HCT116 (cell line): ENCODE measurements at regions not wholly inside any gene's neighbourhood (a gene's known extent, or its start where the extent isn't known, plus 50 kb on each side); places are given as distances from the start of the nearest gene placed in this dataset.

Source experiments
- ATAC-seq: fragments of 200-7000 bp; cut with Tn5 transposase; 2 replicates; pipeline ENCODE4 v1.9.1; 2020; ENCODE audit warnings: mild to moderate bottlenecking, moderate library complexity
- BruUV-seq: library from RNA; stranded (reverse); fragments of 400-500 nt; replicated peaks from 2 replicates; lab custom pipeline; 2021; lab: Mats Ljungman, UMichigan
- CTCF ChIA-PET: fragments of 300-600 bp; sonication (Branson Sonifier 250); formaldehyde crosslinking; loops from one replicate; lab custom pipeline; 2021; ENCODE audit warnings: antibody characterized with exemption; lab: Charles Lee
- POLR2A ChIA-PET: fragments of 300-600, 350-600 bp; sonication (Branson Sonifier 250); formaldehyde crosslinking; loops from one replicate; lab custom pipeline; 2021; ENCODE audit warnings: antibody characterized with exemption; lab: Charles Lee
- RAD21 ChIA-PET, 2 experiments: fragments of 300-600 bp; sonication (Branson Sonifier 250); formaldehyde crosslinking; loops; one replicate each; lab custom pipeline; 2023; ENCODE audit warnings: low total read pairs in 2 of 2; ENCODE audit not compliant: uncharacterized antibody in 2 of 2, unreplicated experiment in 2 of 2, low non-redundant PET in 1 of 2; lab: Charles Lee
- DNase-seq: peaks from one replicate; pipeline ENCODE4 v3.0.0-alpha.2; 2010; ENCODE audit warnings: low read depth, low spot score
- H2AFZ ChIP-seq: fragments of 200-600 bp; shearing (Covaris generic), sonication (generic); 2 replicates; pipeline ENCODE4 v1.6.1; 2017; ENCODE audit warnings: low read depth, mixed run types, mixed read lengths, antibody characterized with exemption, low read length; ENCODE audit not compliant: poor library complexity, severe bottlenecking
- H3K27ac ChIP-seq: 2 replicates; pipeline ENCODE4 v1.5.1; 2012; ENCODE audit warnings: low read depth, low read length
- H3K27me3 ChIP-seq: fragments of 200-600 bp; sonication (generic); 2 replicates; pipeline ENCODE4 v1.6.1; 2016; ENCODE audit warnings: mixed run types, low read length, mixed read lengths; ENCODE audit not compliant: insufficient read depth
- H3K36me3 ChIP-seq, 2 experiments: fragments of 200-500 bp in 1 of 2; fragments of 200-600 bp in 1 of 2; sonication (Bioruptor generic) in 1 of 2; sonication (generic) in 1 of 2; 2 replicates each; pipeline versions ENCODE4 v1.5.1 to v1.6.1; 2014 to 2016; ENCODE audit warnings: low read length in 2 of 2, inconsistent platforms in 1 of 2, mixed read lengths in 1 of 2, mixed run types in 1 of 2; ENCODE audit not compliant: insufficient read depth in 2 of 2, control insufficient read depth in 1 of 2
- H3K4me1 ChIP-seq, 2 experiments: fragments of 200-600 bp in 1 of 2; sonication (generic) in 1 of 2; 2 replicates each; pipeline versions ENCODE4 v1.5.1 to v1.6.1; 2012 to 2017; ENCODE audit warnings: low read length in 2 of 2, inconsistent platforms in 1 of 2, mild to moderate bottlenecking in 1 of 2, mixed read lengths in 1 of 2, mixed run types in 1 of 2, moderate library complexity in 1 of 2; ENCODE audit not compliant: insufficient read depth in 2 of 2, control insufficient read depth in 1 of 2
- H3K4me2 ChIP-seq: fragments of 200-600 bp; sonication (generic); 2 replicates; pipeline ENCODE4 v1.6.1; 2017; ENCODE audit warnings: mixed run types, low read length, mixed read lengths
- H3K4me3 ChIP-seq, 2 experiments: fragments of 200-600 bp in 1 of 2; sonication (generic) in 1 of 2; replicated peaks in 1 of 2; 2 replicates each; pipeline ENCODE4 v1.5.1; 2011 to 2016; ENCODE audit warnings: low read length in 2 of 2, control low read depth in 1 of 2, low read depth in 1 of 2, mild to moderate bottlenecking in 1 of 2, mixed read lengths in 1 of 2, mixed run types in 1 of 2
- H3K79me2 ChIP-seq: fragments of 200-600 bp; sonication (generic); 2 replicates; pipeline ENCODE4 v1.6.1; 2017; ENCODE audit warnings: mild to moderate bottlenecking, mixed run types, low read length, moderate library complexity, mixed read lengths; ENCODE audit not compliant: insufficient read depth
- H3K9ac ChIP-seq: fragments of 200-600 bp; sonication (generic); 2 replicates; pipeline ENCODE4 v1.6.1; 2016; ENCODE audit warnings: low read length, mixed read lengths
- H3K9me2 ChIP-seq: fragments of 200-600 bp; sonication (generic), shearing (Covaris generic); 2 replicates; pipeline ENCODE4 v1.6.1; 2017; ENCODE audit warnings: mixed run types, mild to moderate bottlenecking, moderate library complexity; ENCODE audit not compliant: insufficient read depth
- H3K9me3 ChIP-seq, 2 experiments: fragments of 200-500 bp in 1 of 2; fragments of 200-600 bp in 1 of 2; sonication (Bioruptor generic) in 1 of 2; sonication (generic) in 1 of 2; 2 replicates each; pipeline ENCODE4 v1.6.1; 2014 to 2017; ENCODE audit warnings: low read length in 2 of 2, mixed read lengths in 2 of 2, inconsistent platforms in 1 of 2, low read depth in 1 of 2, mild to moderate bottlenecking in 1 of 2, mixed run types in 1 of 2, moderate library complexity in 1 of 2; ENCODE audit not compliant: control insufficient read depth in 1 of 2, insufficient read depth in 1 of 2
- H4K20me1 ChIP-seq: fragments of 200-600 bp; sonication (generic), shearing (Covaris generic); 2 replicates; pipeline ENCODE4 v1.6.1; 2017; ENCODE audit warnings: mixed run types, mild to moderate bottlenecking, moderate library complexity; ENCODE audit not compliant: insufficient read depth
- ATF3 ChIP-seq: IDR thresholded peaks from 2 replicates; pipeline ENCODE4 v1.6.1; 2012
- CBX3 ChIP-seq: IDR thresholded peaks from 2 replicates; pipeline ENCODE4 v1.6.1; 2012; ENCODE audit warnings: low read depth
- CTCF ChIP-seq, 3 experiments: fragments of 200-600 bp in 1 of 3; sonication (generic) in 1 of 3; IDR thresholded peaks in 2 of 3; conservative IDR thresholded peaks in 1 of 3; 2 replicates each; pipeline ENCODE4 v1.5.1; 2012 to 2017; ENCODE audit warnings: low read depth in 2 of 3, low read length in 2 of 3, antibody characterized with exemption in 1 of 3, borderline replicate concordance in 1 of 3, control low read depth in 1 of 3, mild to moderate bottlenecking in 1 of 3, mixed read lengths in 1 of 3, mixed run types in 1 of 3, moderate library complexity in 1 of 3; ENCODE audit not compliant: insufficient read depth in 1 of 3
- EZH2phosphoT487 ChIP-seq: fragments of 200-600 bp; IDR thresholded peaks from 2 replicates; pipeline ENCODE4 v1.6.1; 2018; ENCODE audit warnings: antibody characterized with exemption, borderline replicate concordance
- MAX ChIP-seq: IDR thresholded peaks from 2 replicates; pipeline ENCODE4 v1.6.1; 2012
- POLR2A ChIP-seq: IDR thresholded peaks from 2 replicates; pipeline ENCODE4 v1.7.0; 2011; ENCODE audit warnings: borderline replicate concordance; ENCODE audit not compliant: insufficient read depth, insufficient read length; ENCODE audit errors: extremely low read depth
- POLR2AphosphoS5 ChIP-seq: IDR thresholded peaks from 2 replicates; pipeline ENCODE4 v1.6.1; 2011; ENCODE audit warnings: mild to moderate bottlenecking, low read depth, low read length, moderate library complexity
- SRF ChIP-seq: IDR thresholded peaks from 2 replicates; pipeline ENCODE4 v1.6.1; 2012; ENCODE audit warnings: low read depth
- TCF7L2 ChIP-seq: IDR thresholded peaks from 2 replicates; pipeline ENCODE4 v1.7.0; 2011; ENCODE audit warnings: borderline replicate concordance, inconsistent platforms; ENCODE audit not compliant: insufficient read depth, insufficient read length; ENCODE audit errors: extremely low read depth
- YY1 ChIP-seq: IDR thresholded peaks from 2 replicates; pipeline ENCODE4 v1.6.1; 2011; ENCODE audit warnings: low read length, low read depth, moderate library complexity, mild to moderate bottlenecking; ENCODE audit not compliant: insufficient replicate concordance; ENCODE audit errors: extremely low read depth
- ZFX ChIP-seq: fragments of 450-650 bp; IDR thresholded peaks from 2 replicates; pipeline ENCODE4 v1.6.1; 2017
- intact Hi-C: fragments of 100-400 bp; cut with micrococcal nuclease; formaldehyde crosslinking; loops from 2 replicates; pipeline ENCODE4 v1.10.0; 2022

GRCh38 chr6:146884728-146885127, 286.0 kb downstream of the ADGB start (continued):
- TF ChIP-seq CTCF (IDR thresholded peaks at IDR 0.05 in 2 of 3, conservative IDR thresholded peaks at IDR 0.05 in 1 of 3; ENCODE audit: borderline replicate concordance in 1 of 3, insufficient read depth in 1 of 3, low read depth in 2 of 3, low read length in 2 of 3), result no peak
- TF ChIP-seq YY1, result no peak

- TF ChIP-seq POLR2A (no peak), ZFX (no peak), ATF3 (no peak), EZH2phosphoT487 (no peak), MAX (no peak), POLR2AphosphoS5 (no peak), CBX3 (no peak), TCF7L2 (no peak), CTCF (IDR thresholded peaks at IDR 0.05 in 2 of 3, conservative IDR thresholded peaks at IDR 0.05 in 1 of 3; ENCODE audit: borderline replicate concordance in 1 of 3, insufficient read depth in 1 of 3, low read depth in 2 of 3, low read length in 2 of 3) (no peak), SRF (no peak)
- Histone ChIP-seq H3K27ac (no peak overlapping the region), H3K27me3 (no peaks in the 10 kb centered on the region), H3K4me2 (no peak overlapping the region), H3K4me3 (no peak overlapping the region), H4K20me1 (no peaks in the 10 kb centered on the region), H3K4me1 (no peaks in the 10 kb centered on the region), H3K36me3 (no peaks in the 10 kb centered on the region), H3K79me2 (no peaks in the 10 kb centered on the region), H3K9me2 (no peaks in the 10 kb centered on the region), H3K9me3 (no peaks in the 10 kb centered on the region), H2AFZ (no peak overlapping the region), H3K9ac (no peak overlapping the region)
- ATAC-seq (no peak), DNase-seq (no peak)
- CTCF ChIA-PET, result no interaction called here
- POLR2A ChIA-PET, result no interaction called here
- BruUV-seq, result no TSS peak
- intact Hi-C loops, result no loop called here
- RAD21 ChIA-PET, result no interaction called here
Measured at GRCh38 chr6:146885708-146886457, 287.1 kb downstream of the ADGB start.
